IMR-90 (cell line): ENCODE measurements at regions not wholly inside any gene's neighbourhood (a gene's known extent, or its start where the extent isn't known, plus 50 kb on each side); places are given as distances from the start of the nearest gene placed in this dataset.

Experiments
- ATAC-seq: fragments of 200-7000 bp; cut with Tn5 transposase; 2 replicates; pipeline ENCODE4 v1.9.1; 2020; ENCODE audit warnings: low read depth, mild to moderate bottlenecking, moderate library complexity
- BruUV-seq: library from RNA; stranded (reverse); fragments of 400-500 nt; replicated peaks from 2 replicates; lab custom pipeline; 2021; lab: Mats Ljungman, UMichigan
- CTCF ChIA-PET: fragments of 300-600 bp; formaldehyde crosslinking; extraction: SDS; loops from one replicate; lab custom pipeline; 2021; ENCODE audit warnings: antibody characterized with exemption; lab: Yijun Ruan, JAX
- POLR2A ChIA-PET: fragments of 300-600 bp; sonication (Branson Sonifier 250); formaldehyde crosslinking; loops from one replicate; lab custom pipeline; 2022; ENCODE audit warnings: antibody characterized with exemption; ENCODE audit not compliant: unreplicated experiment; lab: Charles Lee
- DNase-seq: peaks from one replicate; pipeline ENCODE4 v3.0.0; 2013
- H2AFZ ChIP-seq: replicated peaks from 2 replicates; pipeline ENCODE3; 2013; ENCODE audit warnings: low read length, mild to moderate bottlenecking; ENCODE audit not compliant: poor library complexity
- H2AK5ac ChIP-seq: 2 replicates; pipeline ENCODE4 v1.6.1; 2013; ENCODE audit warnings: low read depth, low read length, inconsistent platforms
- H2AK9ac ChIP-seq: replicated peaks from 2 replicates; pipeline ENCODE3; 2013; ENCODE audit warnings: mild to moderate bottlenecking, low read depth, low read length, moderate library complexity; ENCODE audit not compliant: poor library complexity
- H2BK120ac ChIP-seq: 2 replicates; pipeline ENCODE4 v1.6.1; 2013; ENCODE audit warnings: low read depth, low read length, inconsistent platforms
- H2BK15ac ChIP-seq: 3 replicates; pipeline ENCODE4 v1.6.1; 2013; ENCODE audit warnings: low read depth, low read length, inconsistent platforms
- H2BK20ac ChIP-seq: 2 replicates; pipeline ENCODE4 v1.6.1; 2013; ENCODE audit warnings: low read depth, mild to moderate bottlenecking, inconsistent platforms, low read length, moderate library complexity
- H2BK5ac ChIP-seq: 2 replicates; pipeline ENCODE4 v1.6.1; 2013; ENCODE audit warnings: mild to moderate bottlenecking, low read depth, low read length, inconsistent platforms; ENCODE audit not compliant: poor library complexity, severe bottlenecking
- H3K14ac ChIP-seq: replicated peaks from 2 replicates; pipeline ENCODE4 v1.6.1; 2013; ENCODE audit warnings: low read depth, low read length, inconsistent platforms
- H3K18ac ChIP-seq: 2 replicates; pipeline ENCODE4 v1.6.1; 2013; ENCODE audit warnings: low read depth, low read length, control low read depth
- H3K23ac ChIP-seq: 2 replicates; pipeline ENCODE4 v1.6.1; 2013; ENCODE audit warnings: low read depth, low read length, inconsistent platforms
- H3K27ac ChIP-seq: 2 replicates; pipeline ENCODE4 v1.5.1; 2013; ENCODE audit warnings: mild to moderate bottlenecking, control low read depth, low read length; ENCODE audit not compliant: insufficient read depth
- H3K27me3 ChIP-seq: 2 replicates; pipeline ENCODE4 v1.6.1; 2013; ENCODE audit warnings: low read length; ENCODE audit not compliant: control insufficient read depth, insufficient read depth
- H3K36me3 ChIP-seq: 2 replicates; pipeline ENCODE4 v1.6.1; 2013; ENCODE audit warnings: low read length, mixed read lengths; ENCODE audit not compliant: control insufficient read depth, insufficient read depth
- H3K4ac ChIP-seq: 2 replicates; pipeline ENCODE4 v1.6.1; 2013; ENCODE audit warnings: low read depth, low read length, inconsistent platforms
- H3K4me1 ChIP-seq: 2 replicates; pipeline ENCODE4 v1.6.1; 2013; ENCODE audit warnings: low read length, mixed read lengths; ENCODE audit not compliant: control insufficient read depth, insufficient read depth
- H3K4me2 ChIP-seq: 2 replicates; pipeline ENCODE4 v1.6.1; 2013; ENCODE audit warnings: low read depth, mild to moderate bottlenecking, control low read depth, low read length, moderate library complexity
- H3K4me3 ChIP-seq: 2 replicates; pipeline ENCODE4 v1.5.1; 2013; ENCODE audit warnings: low read depth, mild to moderate bottlenecking, control low read depth, low read length, moderate library complexity; ENCODE audit not compliant: insufficient read depth
- H3K56ac ChIP-seq: 2 replicates; pipeline ENCODE4 v1.6.1; 2013; ENCODE audit warnings: low read length, inconsistent platforms; ENCODE audit not compliant: insufficient read depth; ENCODE audit errors: extremely low read depth
- H3K79me1 ChIP-seq, 2 experiments: 2 replicates each; pipeline ENCODE4 v1.6.1; 2013; ENCODE audit warnings: low read length in 2 of 2, inconsistent platforms in 1 of 2, low read depth in 1 of 2
- H3K9ac ChIP-seq: 2 replicates; pipeline ENCODE4 v1.6.1; 2013; ENCODE audit warnings: low read depth, low read length, control low read depth
- H3K9me1 ChIP-seq: 2 replicates; pipeline ENCODE4 v1.6.1; 2013; ENCODE audit warnings: low read length, inconsistent platforms; ENCODE audit not compliant: insufficient read depth
- H3K9me3 ChIP-seq: 2 replicates; pipeline ENCODE4 v1.6.1; 2013; ENCODE audit warnings: low read length; ENCODE audit not compliant: control insufficient read depth, insufficient read depth
- H4K20me1 ChIP-seq: 2 replicates; pipeline ENCODE4 v1.6.1; 2013; ENCODE audit warnings: low read length, inconsistent platforms; ENCODE audit not compliant: insufficient read depth
- H4K5ac ChIP-seq: 2 replicates; pipeline ENCODE4 v1.6.1; 2013; ENCODE audit warnings: mild to moderate bottlenecking, low read depth, low read length, control low read depth
- H4K8ac ChIP-seq, 2 experiments: 2 replicates each; pipeline ENCODE4 v1.6.1; 2013; ENCODE audit warnings: low read depth in 2 of 2, low read length in 2 of 2, control low read depth in 1 of 2, inconsistent platforms in 1 of 2
- H4K91ac ChIP-seq: 2 replicates; pipeline ENCODE4 v1.6.1; 2013; ENCODE audit warnings: low read depth, low read length, inconsistent platforms; ENCODE audit not compliant: insufficient read depth
- BHLHE40 ChIP-seq: fragments of 150-350 bp; IDR thresholded peaks from 2 replicates; pipeline ENCODE4 v1.6.1; 2016; ENCODE audit warnings: mild to moderate bottlenecking, low read depth, low read length
- CEBPB ChIP-seq: IDR thresholded peaks from 2 replicates; pipeline ENCODE4 v1.6.1; 2012; ENCODE audit warnings: low read depth, low read length, improper control_type of control experiment
- CHD1 ChIP-seq: IDR thresholded peaks from 2 replicates; pipeline ENCODE4 v1.6.1; 2012; ENCODE audit warnings: low read depth, low read length, improper control_type of control experiment
- CTCF ChIP-seq: conservative IDR thresholded peaks from 2 replicates; pipeline ENCODE4 v1.5.1; 2012; ENCODE audit warnings: mild to moderate bottlenecking, low read depth, low read length, improper control_type of control experiment
- FOS ChIP-seq: fragments of 150-350 bp; IDR thresholded peaks from 2 replicates; pipeline ENCODE4 v1.6.1; 2016; ENCODE audit warnings: low read depth, low read length
- MAFK ChIP-seq: IDR thresholded peaks from 2 replicates; pipeline ENCODE4 v1.6.1; 2012; ENCODE audit warnings: low read depth, low read length, improper control_type of control experiment
- MAZ ChIP-seq: IDR thresholded peaks from 2 replicates; pipeline ENCODE4 v1.6.1; 2012; ENCODE audit warnings: low read depth, mild to moderate bottlenecking, low read length, improper control_type of control experiment, moderate library complexity, borderline replicate concordance
- MXI1 ChIP-seq: IDR thresholded peaks from 2 replicates; pipeline ENCODE4 v1.6.1; 2012; ENCODE audit warnings: low read depth, mild to moderate bottlenecking, low read length, moderate library complexity, borderline replicate concordance
- NFE2L2 ChIP-seq: fragments of 150-350 bp; IDR thresholded peaks from 2 replicates; pipeline ENCODE4 v1.6.1; 2016; ENCODE audit warnings: low read depth, mild to moderate bottlenecking, low read length
- POLR2A ChIP-seq: IDR thresholded peaks from 2 replicates; pipeline ENCODE4 v1.6.1; 2012; ENCODE audit warnings: mild to moderate bottlenecking, low read depth, low read length
- RAD21 ChIP-seq: IDR thresholded peaks from 2 replicates; pipeline ENCODE4 v1.6.1; 2012; ENCODE audit warnings: low read length, improper control_type of control experiment
- RCOR1 ChIP-seq: IDR thresholded peaks from 2 replicates; pipeline ENCODE4 v1.6.1; 2012; ENCODE audit warnings: mild to moderate bottlenecking, low read length, improper control_type of control experiment; ENCODE audit not compliant: insufficient replicate concordance
- RFX5 ChIP-seq: IDR thresholded peaks from 2 replicates; pipeline ENCODE4 v1.8.0; 2012; ENCODE audit warnings: low read depth, mild to moderate bottlenecking, low read length, moderate library complexity
- SMC3 ChIP-seq: fragments of 150-350 bp; IDR thresholded peaks from 2 replicates; pipeline ENCODE4 v1.6.1; 2016; ENCODE audit warnings: low read depth, mild to moderate bottlenecking, antibody characterized with exemption, low read length, moderate library complexity
- WGBS, 2 experiments: methylation state at CpG; one replicate each; pipeline versions ENCODE4 v1.1.5 to v1.1.7; 2013; ENCODE audit warnings: missing lambda C conversion rate in 2 of 2; ENCODE audit not compliant: insufficient read length in 1 of 2; ENCODE audit errors: extremely low coverage in 2 of 2; 5-methylcytosine and 5-hydroxymethylcytosine counted together
- dilution Hi-C: fragments of 300-500 bp; cut with HindIII; formaldehyde crosslinking; loops from one replicate; pipeline ENCODE4 v1.14.3; 2018; ENCODE audit warnings: low sequenced_read_pairs; ENCODE audit not compliant: unreplicated experiment
- in situ Hi-C: fragments of 300-500 bp; cut with MboI; formaldehyde crosslinking; loops from 3 replicates; pipeline ENCODE4 v1.14.3; 2019; ENCODE audit warnings: low sequenced_read_pairs, inconsistent platforms, mixed read lengths
- intact Hi-C: fragments of 100-400 bp; cut with micrococcal nuclease; formaldehyde crosslinking; loops from 2 replicates; pipeline ENCODE4 v1.10.0; 2022
- TF ChIP-seq, protein P1 (sequence below): fragments of 150-350 bp; IDR thresholded peaks from 2 replicates; pipeline ENCODE4 v1.6.1; 2017; ENCODE audit warnings: mild to moderate bottlenecking, antibody characterized with exemption, low read length, low read depth
- TF ChIP-seq, protein P2 (sequence below): fragments of 150-350 bp; IDR thresholded peaks from 2 replicates; pipeline ENCODE4 v1.6.1; 2016; ENCODE audit warnings: low read depth, mild to moderate bottlenecking, low read length, moderate library complexity, borderline replicate concordance

- ChIA-PET CTCF (no interaction called here), POLR2A (no interaction called here)
- no peak overlapping the region for H4K8ac ChIP-seq
- H2BK15ac ChIP-seq, result no peak overlapping the region
- H3K18ac ChIP-seq, result no peak overlapping the region
- ATAC-seq (no peak), DNase-seq (no peak)
- no peak overlapping the region for H2BK20ac ChIP-seq
- no peaks in the 10 kb centered on the region for H3K36me3 ChIP-seq
- H3K23ac ChIP-seq, result no peak overlapping the region
- WGBS, 2 experiments, result 100% methylated on average over 1 of the region's 2 CpGs; no CpG with 5 or more reads in 1 of the 2 experiments
- H3K4me3 ChIP-seq, result no peak overlapping the region
- no peaks in the 10 kb centered on the region for H3K9me3 ChIP-seq
- no peak overlapping the region for H2AK5ac ChIP-seq
- H3K56ac ChIP-seq, result no peak overlapping the region
- no peak overlapping the region for H3K14ac ChIP-seq
- dilution Hi-C loops (no loop called here), intact Hi-C loops (loop anchor here (5.0 kb wide), 1 partner anchor 49 kb away; no protein-coding TSS in a partner anchor), in situ Hi-C loops (no loop called here)
- BruUV-seq, result no TSS peak
- no peak overlapping the region for H3K4ac ChIP-seq
- TF ChIP-seq MXI1 (no peak), RAD21 (no peak), FOS (no peak), BHLHE40 (no peak), CTCF (no peak), MAFK (no peak), RFX5 (no peak), MAZ (no peak), RCOR1 (no peak), CHD1 (no peak), CEBPB (no peak), NFE2L2 (no peak), POLR2A (no peak), SMC3 (no peak)
- TF ChIP-seq, protein P1, sequence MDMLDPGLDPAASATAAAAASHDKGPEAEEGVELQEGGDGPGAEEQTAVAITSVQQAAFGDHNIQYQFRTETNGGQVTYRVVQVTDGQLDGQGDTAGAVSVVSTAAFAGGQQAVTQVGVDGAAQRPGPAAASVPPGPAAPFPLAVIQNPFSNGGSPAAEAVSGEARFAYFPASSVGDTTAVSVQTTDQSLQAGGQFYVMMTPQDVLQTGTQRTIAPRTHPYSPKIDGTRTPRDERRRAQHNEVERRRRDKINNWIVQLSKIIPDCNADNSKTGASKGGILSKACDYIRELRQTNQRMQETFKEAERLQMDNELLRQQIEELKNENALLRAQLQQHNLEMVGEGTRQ, result no peak
- TF ChIP-seq, protein P2, sequence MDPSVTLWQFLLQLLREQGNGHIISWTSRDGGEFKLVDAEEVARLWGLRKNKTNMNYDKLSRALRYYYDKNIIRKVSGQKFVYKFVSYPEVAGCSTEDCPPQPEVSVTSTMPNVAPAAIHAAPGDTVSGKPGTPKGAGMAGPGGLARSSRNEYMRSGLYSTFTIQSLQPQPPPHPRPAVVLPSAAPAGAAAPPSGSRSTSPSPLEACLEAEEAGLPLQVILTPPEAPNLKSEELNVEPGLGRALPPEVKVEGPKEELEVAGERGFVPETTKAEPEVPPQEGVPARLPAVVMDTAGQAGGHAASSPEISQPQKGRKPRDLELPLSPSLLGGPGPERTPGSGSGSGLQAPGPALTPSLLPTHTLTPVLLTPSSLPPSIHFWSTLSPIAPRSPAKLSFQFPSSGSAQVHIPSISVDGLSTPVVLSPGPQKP, result no peak
- H4K20me1 ChIP-seq, result no peaks in the 10 kb centered on the region
- peaks cover 4% of the 10 kb centered on the region for H3K4me1 ChIP-seq
- no peak overlapping the region for H2AFZ ChIP-seq
- H2AK9ac ChIP-seq, result no peak overlapping the region
- no peak overlapping the region for H4K5ac ChIP-seq
- no peak overlapping the region for H2BK5ac ChIP-seq
- no peak overlapping the region for H4K91ac ChIP-seq
- H3K27ac ChIP-seq, result no peak overlapping the region
- H3K4me2 ChIP-seq, result no peak overlapping the region
- H3K9me1 ChIP-seq, result peaks cover 7% of the 10 kb centered on the region; the same call in 1 of the 2 replicates
- no peak overlapping the region for H2BK120ac ChIP-seq
- no peaks in the 10 kb centered on the region for H3K79me1 ChIP-seq
- H3K27me3 ChIP-seq, result no peaks in the 10 kb centered on the region
- H3K9ac ChIP-seq, result no peak overlapping the region
These were observed 180.5 kb upstream of the DPYD start for GRCh38 chr1:98101364-98101763.
